Vagina (tissue), 2 donors: ENCODE measurements at regions not wholly inside any gene's neighbourhood (a gene's known extent, or its start where the extent isn't known, plus 50 kb on each side); places are given as distances from the start of the nearest gene placed in this dataset.

Experiments used
- POLR2AphosphoS5 ChIP-seq, 2 donors: sonication (generic); formaldehyde crosslinking; IDR thresholded peaks; one replicate each; pipeline ENCODE4 v1.9.0; 2017; ENCODE audit warnings: antibody characterized with exemption in 2 of 2, mild to moderate bottlenecking in 2 of 2, low read depth in 1 of 2; ENCODE audit not compliant: insufficient read depth in 1 of 2
- TF ChIP-seq, protein P1 (sequence below), 3 experiments: fragments of 450-650 bp in 2 of 3; fragments of 200-600 bp in 1 of 3; sonication (generic) in 1 of 3; IDR thresholded peaks; one replicate each; pipeline ENCODE4 v1.5.1; 2017 to 2019; ENCODE audit warnings: antibody characterized with exemption in 3 of 3, mild to moderate bottlenecking in 2 of 3, moderate library complexity in 2 of 3

GRCh38 chr15:93656041-93656440 is 567.0 kb upstream of the RGMA start:
- TF ChIP-seq, protein P1, sequence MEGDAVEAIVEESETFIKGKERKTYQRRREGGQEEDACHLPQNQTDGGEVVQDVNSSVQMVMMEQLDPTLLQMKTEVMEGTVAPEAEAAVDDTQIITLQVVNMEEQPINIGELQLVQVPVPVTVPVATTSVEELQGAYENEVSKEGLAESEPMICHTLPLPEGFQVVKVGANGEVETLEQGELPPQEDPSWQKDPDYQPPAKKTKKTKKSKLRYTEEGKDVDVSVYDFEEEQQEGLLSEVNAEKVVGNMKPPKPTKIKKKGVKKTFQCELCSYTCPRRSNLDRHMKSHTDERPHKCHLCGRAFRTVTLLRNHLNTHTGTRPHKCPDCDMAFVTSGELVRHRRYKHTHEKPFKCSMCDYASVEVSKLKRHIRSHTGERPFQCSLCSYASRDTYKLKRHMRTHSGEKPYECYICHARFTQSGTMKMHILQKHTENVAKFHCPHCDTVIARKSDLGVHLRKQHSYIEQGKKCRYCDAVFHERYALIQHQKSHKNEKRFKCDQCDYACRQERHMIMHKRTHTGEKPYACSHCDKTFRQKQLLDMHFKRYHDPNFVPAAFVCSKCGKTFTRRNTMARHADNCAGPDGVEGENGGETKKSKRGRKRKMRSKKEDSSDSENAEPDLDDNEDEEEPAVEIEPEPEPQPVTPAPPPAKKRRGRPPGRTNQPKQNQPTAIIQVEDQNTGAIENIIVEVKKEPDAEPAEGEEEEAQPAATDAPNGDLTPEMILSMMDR (IDR thresholded peaks at IDR 0.05) = no peak
- TF ChIP-seq POLR2AphosphoS5 (IDR thresholded peaks at IDR 0.05; ENCODE audit: insufficient read depth in 1 of 2, low read depth in 1 of 2) = peak in 1 of 2 donors; percentile 37
